Neural cell (in vitro differentiated cells): ENCODE measurements at regions not wholly inside any gene's neighbourhood (a gene's known extent, or its start where the extent isn't known, plus 50 kb on each side); places are given as distances from the start of the nearest gene placed in this dataset.

Source experiments
- CTCF ChIP-seq: fragments of 450-650 bp; IDR thresholded peaks from 2 replicates; pipeline ENCODE4 v1.5.1; 2014; ENCODE audit warnings: antibody characterized with exemption, mild to moderate bottlenecking, moderate library complexity; ENCODE audit not compliant: poor library complexity, severe bottlenecking
- EP300 ChIP-seq: fragments of 450-650 bp; conservative IDR thresholded peaks from 2 replicates; pipeline ENCODE4 v1.6.1; 2014; ENCODE audit warnings: antibody characterized with exemption, mild to moderate bottlenecking, moderate library complexity; ENCODE audit not compliant: poor library complexity, severe bottlenecking
- EZH2 ChIP-seq: fragments of 200-600, 300-800 bp; shearing (Covaris generic), sonication (generic); IDR thresholded peaks from 2 replicates; pipeline ENCODE4 v1.6.1; 2014; ENCODE audit warnings: antibody characterized with exemption, low read length, borderline replicate concordance, mild to moderate bottlenecking; ENCODE audit not compliant: insufficient read depth, poor library complexity, severe bottlenecking
- MXI1 ChIP-seq: fragments of 450-650 bp; conservative IDR thresholded peaks from 2 replicates; pipeline ENCODE4 v1.6.1; 2014; ENCODE audit warnings: antibody characterized with exemption, mild to moderate bottlenecking; ENCODE audit not compliant: poor library complexity, severe bottlenecking
- POLR2AphosphoS5 ChIP-seq: IDR thresholded peaks from 2 replicates; pipeline ENCODE4 v1.6.1; 2012
- RAD21 ChIP-seq: fragments of 450-650 bp; conservative IDR thresholded peaks from 2 replicates; pipeline ENCODE4 v1.6.1; 2014; ENCODE audit warnings: antibody characterized with exemption, mild to moderate bottlenecking, moderate library complexity
- REST ChIP-seq: IDR thresholded peaks from 2 replicates; pipeline ENCODE4 v1.6.1; 2012; ENCODE audit warnings: borderline replicate concordance
- TAF1 ChIP-seq: IDR thresholded peaks from 2 replicates; pipeline ENCODE4 v1.6.1; 2012; ENCODE audit warnings: low read depth

GRCh38 chr2:158742536-158742935, 52.6 kb upstream of the DAPL1 start:
- no peak for TF ChIP-seq EP300
- no peak for TF ChIP-seq EZH2
- TF ChIP-seq CTCF, result no peak
- TF ChIP-seq POLR2AphosphoS5, result no peak
- no peak for TF ChIP-seq TAF1
- TF ChIP-seq MXI1, result no peak
- TF ChIP-seq REST, result no peak
- no peak for TF ChIP-seq RAD21
